Nephron progenitor cell (in vitro differentiated cells): ENCODE measurements at regions not wholly inside any gene's neighbourhood (a gene's known extent, or its start where the extent isn't known, plus 50 kb on each side); places are given as distances from the start of the nearest gene placed in this dataset.

ENCODE experiments used
- DNase-seq: peaks from one replicate; pipeline ENCODE4 v3.0.0; 2021
- H3K27ac Mint-ChIP-seq: 2 replicates; pipeline ENCODE4 v1.8.0; 2021; ENCODE audit warnings: mild to moderate bottlenecking, moderate library complexity, mixed read lengths
- H3K27me3 Mint-ChIP-seq: 2 replicates; pipeline ENCODE4 v1.8.0; 2021; ENCODE audit warnings: mild to moderate bottlenecking, low read depth, mixed read lengths; ENCODE audit not compliant: poor library complexity
- H3K36me3 Mint-ChIP-seq: 2 replicates; pipeline ENCODE4 v1.8.0; 2021; ENCODE audit warnings: low read depth, mixed read lengths
- H3K4me1 Mint-ChIP-seq: 2 replicates; pipeline ENCODE4 v1.8.0; 2021; ENCODE audit warnings: mixed read lengths
- H3K4me3 Mint-ChIP-seq: 2 replicates; pipeline ENCODE4 v1.8.0; 2021; ENCODE audit warnings: mild to moderate bottlenecking, moderate library complexity, mixed read lengths
- H3K9me3 Mint-ChIP-seq: 2 replicates; pipeline ENCODE4 v1.8.0; 2021; ENCODE audit warnings: mild to moderate bottlenecking, moderate library complexity, mixed read lengths
- TF ChIP-seq, protein P1 (sequence below): fragments of 200-600 bp; sonication (generic); IDR thresholded peaks from 2 replicates; pipeline ENCODE4 v1.5.0; 2021; ENCODE audit warnings: antibody characterized with exemption

DNA sequence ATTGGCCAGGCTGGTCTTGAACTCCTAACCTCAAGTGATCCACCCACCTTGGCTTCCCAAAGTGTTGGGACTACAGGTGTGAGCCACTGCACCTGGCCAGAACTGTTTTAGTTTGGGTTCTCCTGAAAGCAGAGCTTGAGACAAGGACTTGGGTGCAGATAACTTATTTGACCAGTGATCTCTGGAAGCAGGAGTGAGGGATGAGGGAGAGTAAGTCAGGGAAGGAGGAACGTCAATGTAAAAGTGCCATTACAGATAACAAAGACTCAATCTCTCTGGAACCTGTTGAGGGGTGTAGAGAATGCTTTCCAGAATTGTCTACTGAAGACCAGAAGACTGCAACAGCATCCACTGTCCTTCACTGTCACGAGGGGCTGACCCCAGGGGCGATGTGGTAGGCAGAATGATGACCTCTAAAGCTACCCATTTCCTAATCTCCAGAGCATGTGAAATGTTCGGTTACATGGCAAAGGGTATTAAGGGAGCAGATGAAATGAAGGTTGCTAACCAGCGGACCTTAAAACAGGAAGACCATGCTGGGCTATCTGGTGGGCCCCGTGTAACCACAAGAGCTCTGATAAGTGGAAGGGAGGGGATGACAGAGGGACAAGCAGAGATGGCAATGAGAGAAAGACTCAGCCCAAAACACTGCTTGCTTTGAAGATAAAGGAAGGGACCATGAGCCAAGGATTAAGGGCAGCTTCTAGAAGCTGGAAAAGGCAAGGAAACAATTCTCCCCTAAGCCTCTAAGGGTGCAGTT lies 207.8 kb downstream of the RBM19 start:
- TF ChIP-seq, protein P1, sequence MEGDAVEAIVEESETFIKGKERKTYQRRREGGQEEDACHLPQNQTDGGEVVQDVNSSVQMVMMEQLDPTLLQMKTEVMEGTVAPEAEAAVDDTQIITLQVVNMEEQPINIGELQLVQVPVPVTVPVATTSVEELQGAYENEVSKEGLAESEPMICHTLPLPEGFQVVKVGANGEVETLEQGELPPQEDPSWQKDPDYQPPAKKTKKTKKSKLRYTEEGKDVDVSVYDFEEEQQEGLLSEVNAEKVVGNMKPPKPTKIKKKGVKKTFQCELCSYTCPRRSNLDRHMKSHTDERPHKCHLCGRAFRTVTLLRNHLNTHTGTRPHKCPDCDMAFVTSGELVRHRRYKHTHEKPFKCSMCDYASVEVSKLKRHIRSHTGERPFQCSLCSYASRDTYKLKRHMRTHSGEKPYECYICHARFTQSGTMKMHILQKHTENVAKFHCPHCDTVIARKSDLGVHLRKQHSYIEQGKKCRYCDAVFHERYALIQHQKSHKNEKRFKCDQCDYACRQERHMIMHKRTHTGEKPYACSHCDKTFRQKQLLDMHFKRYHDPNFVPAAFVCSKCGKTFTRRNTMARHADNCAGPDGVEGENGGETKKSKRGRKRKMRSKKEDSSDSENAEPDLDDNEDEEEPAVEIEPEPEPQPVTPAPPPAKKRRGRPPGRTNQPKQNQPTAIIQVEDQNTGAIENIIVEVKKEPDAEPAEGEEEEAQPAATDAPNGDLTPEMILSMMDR: no peak
- peak overlapping the region; percentile 21 for H3K27ac Mint-ChIP-seq
- DNase-seq: no peak
- H3K4me1 Mint-ChIP-seq: peaks cover 24% of the 10 kb centered on the region
- no peaks in the 10 kb centered on the region for H3K9me3 Mint-ChIP-seq
- no peak overlapping the region for H3K4me3 Mint-ChIP-seq
- H3K36me3 Mint-ChIP-seq: no peaks in the 10 kb centered on the region
- peaks cover 13% of the 10 kb centered on the region for H3K27me3 Mint-ChIP-seq

DNA sequence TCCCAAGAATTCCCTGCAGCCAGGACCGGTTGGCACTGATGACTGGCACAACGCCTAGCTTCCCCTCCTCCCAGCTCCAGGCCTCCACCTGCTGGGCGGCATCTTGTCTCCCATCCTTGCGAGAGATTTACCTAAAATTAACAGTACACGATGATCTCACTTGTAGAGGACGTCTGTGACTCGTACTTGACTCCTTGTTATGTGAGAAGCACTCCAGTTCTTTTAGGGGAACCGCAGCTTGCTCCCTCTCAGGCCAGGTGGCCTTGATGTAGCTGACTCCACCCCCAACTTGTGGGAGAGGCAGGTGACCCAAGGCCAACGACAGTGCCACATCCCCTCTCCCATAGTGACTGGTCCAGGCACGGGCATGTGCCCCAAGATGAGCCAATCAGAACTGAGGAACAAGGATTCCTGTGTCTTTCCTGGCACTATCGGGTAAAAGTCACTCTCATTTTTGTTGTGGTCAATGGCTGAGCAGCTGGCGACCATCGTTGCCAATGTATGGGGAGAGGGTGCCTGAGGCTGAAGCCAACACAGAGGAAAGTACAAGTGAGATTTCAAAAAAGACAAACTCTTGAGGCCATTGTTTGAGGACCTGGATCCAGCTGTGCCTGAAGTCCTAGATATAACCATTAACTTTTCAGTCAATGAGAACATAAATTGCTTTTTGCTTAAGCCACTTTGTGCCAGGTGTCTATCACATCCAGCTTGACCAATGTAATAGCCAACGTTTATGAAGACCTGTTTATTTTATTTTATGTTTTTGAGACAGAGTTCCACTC lies 208.7 kb downstream of the RBM19 start:
- peak overlapping the region; percentile 46 for H3K27ac Mint-ChIP-seq
- peaks cover 14% of the 10 kb centered on the region for H3K27me3 Mint-ChIP-seq
- H3K4me1 Mint-ChIP-seq: peaks cover 14% of the 10 kb centered on the region
- H3K9me3 Mint-ChIP-seq: peaks cover 3% of the 10 kb centered on the region
- no peak overlapping the region for H3K4me3 Mint-ChIP-seq
- TF ChIP-seq, protein P1: no peak
- DNase-seq: no peak
- H3K36me3 Mint-ChIP-seq: no peaks in the 10 kb centered on the region

DNA sequence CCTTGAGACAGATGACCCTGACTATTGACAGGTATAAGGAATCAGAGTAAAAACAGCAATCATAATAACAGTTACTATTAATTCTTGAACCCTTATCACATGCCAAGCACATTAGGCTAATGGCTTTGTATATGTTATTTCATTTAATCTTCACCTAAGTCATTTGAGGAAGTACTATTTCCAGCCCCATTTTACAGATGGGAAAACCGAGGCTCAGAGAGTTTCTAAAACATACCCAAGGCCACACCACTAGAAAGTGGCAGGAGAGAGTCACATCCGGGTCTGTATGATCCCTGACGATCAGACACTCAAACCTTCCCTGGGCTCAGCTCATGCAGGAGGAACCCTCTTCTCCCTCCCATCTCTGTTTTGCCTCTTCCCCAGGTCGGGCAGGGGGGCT lies 209.5 kb downstream of the RBM19 start:
- Mint-ChIP-seq H3K4me3 (no peak overlapping the region), H3K4me1 (peaks cover 7% of the 10 kb centered on the region), H3K27me3 (peaks cover 20% of the 10 kb centered on the region), H3K36me3 (no peaks in the 10 kb centered on the region), H3K27ac (no peak overlapping the region), H3K9me3 (peaks cover 11% of the 10 kb centered on the region)
- no peak for DNase-seq
- TF ChIP-seq, protein P1: no peak

DNA sequence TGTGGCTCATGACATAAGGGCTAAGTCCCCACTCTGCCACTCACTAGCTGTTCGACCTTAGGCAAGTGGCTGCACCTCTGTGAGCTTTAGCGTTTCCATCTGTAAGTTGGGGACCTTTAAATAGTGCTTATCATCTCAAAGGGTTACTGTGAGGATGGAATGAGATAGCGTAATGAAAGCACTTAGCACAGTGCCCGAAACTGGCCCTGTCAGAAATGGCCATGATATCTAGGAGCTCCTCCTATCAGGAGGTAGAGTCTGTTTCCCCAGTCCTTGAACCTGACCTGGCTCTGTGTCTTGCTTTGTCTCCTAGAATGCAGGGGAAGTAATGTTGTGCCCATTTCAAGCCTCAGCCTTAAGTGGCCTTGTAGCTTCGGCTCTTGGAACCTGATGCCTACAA lies 211.0 kb downstream of the RBM19 start:
- H3K36me3 Mint-ChIP-seq: no peaks in the 10 kb centered on the region
- peaks cover 19% of the 10 kb centered on the region for H3K9me3 Mint-ChIP-seq
- peaks cover 30% of the 10 kb centered on the region for H3K27me3 Mint-ChIP-seq
- H3K27ac Mint-ChIP-seq: no peak overlapping the region
- no peak overlapping the region for H3K4me3 Mint-ChIP-seq
- H3K4me1 Mint-ChIP-seq: no peaks in the 10 kb centered on the region
- TF ChIP-seq, protein P1: no peak
- DNase-seq: no peak

DNA sequence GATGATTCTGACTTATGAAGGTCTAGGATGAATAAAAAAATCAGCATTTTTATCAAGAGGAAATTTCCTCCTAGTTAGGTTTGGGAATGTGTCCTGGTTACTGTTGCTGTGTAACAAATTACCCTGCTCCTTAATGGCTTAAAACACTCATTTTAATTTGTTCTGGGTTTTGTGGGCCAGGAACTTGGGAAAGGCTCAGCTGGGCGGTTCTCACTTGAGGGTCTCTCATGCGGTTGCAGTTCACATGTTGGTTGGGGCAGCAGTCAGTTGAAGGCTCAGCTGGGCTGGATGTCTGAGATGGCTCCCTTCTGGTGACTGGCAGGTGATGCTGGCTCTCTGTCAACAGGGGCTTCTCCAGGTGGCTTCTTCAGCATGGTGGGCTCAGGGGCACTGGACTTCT lies 214.6 kb downstream of the RBM19 start:
- peaks cover 33% of the 10 kb centered on the region for H3K27me3 Mint-ChIP-seq
- H3K27ac Mint-ChIP-seq: no peak overlapping the region
- H3K4me3 Mint-ChIP-seq: no peak overlapping the region
- TF ChIP-seq, protein P1: no peak
- peaks cover 22% of the 10 kb centered on the region for H3K9me3 Mint-ChIP-seq
- peaks cover 12% of the 10 kb centered on the region for H3K4me1 Mint-ChIP-seq
- H3K36me3 Mint-ChIP-seq: no peaks in the 10 kb centered on the region
- no peak for DNase-seq
